IPS DF 6.9 (cell line): ENCODE measurements at regions not wholly inside any gene's neighbourhood (a gene's known extent, or its start where the extent isn't known, plus 50 kb on each side); places are given as distances from the start of the nearest gene placed in this dataset.

Experiments used
- DNase-seq: peaks from one replicate; pipeline ENCODE4 v3.0.0-alpha.2; 2013; ENCODE audit warnings: low read depth, low spot score
- H3K27ac ChIP-seq: one replicate; pipeline ENCODE4 v1.5.1; 2013; ENCODE audit warnings: low read length, control low read depth
- H3K27me3 ChIP-seq: 2 replicates; pipeline ENCODE4 v1.6.1; 2013; ENCODE audit warnings: mild to moderate bottlenecking, low read length; ENCODE audit not compliant: control insufficient read depth, insufficient read depth
- H3K36me3 ChIP-seq: 2 replicates; pipeline ENCODE4 v1.6.1; 2013; ENCODE audit warnings: low read length; ENCODE audit not compliant: control insufficient read depth, insufficient read depth
- H3K4me1 ChIP-seq: 2 replicates; pipeline ENCODE4 v1.6.1; 2013; ENCODE audit warnings: low read length; ENCODE audit not compliant: control insufficient read depth, insufficient read depth
- H3K4me3 ChIP-seq: 2 replicates; pipeline ENCODE4 v1.5.1; 2013; ENCODE audit warnings: mild to moderate bottlenecking, low read length
- H3K9me3 ChIP-seq: 2 replicates; pipeline ENCODE4 v1.6.1; 2013; ENCODE audit warnings: low read length, inconsistent platforms; ENCODE audit not compliant: control insufficient read depth, insufficient read depth
- WGBS: extraction: QIAGEN DNeasy Blood & Tissue Kit; methylation state at CpG from one replicate; pipeline ENCODE4 v1.1.7; 2013; ENCODE audit warnings: mixed read lengths, missing lambda C conversion rate; ENCODE audit not compliant: insufficient read length, insufficient coverage; 5-methylcytosine and 5-hydroxymethylcytosine counted together

- Histone ChIP-seq H3K4me3 (no peak overlapping the region), H3K4me1 (no peaks in the 10 kb centered on the region), H3K9me3 (no peaks in the 10 kb centered on the region), H3K36me3 (no peaks in the 10 kb centered on the region), H3K27me3 (no peaks in the 10 kb centered on the region), H3K27ac (no peak overlapping the region)
- no CpG with 5 or more reads among the region's 12 CpGs for WGBS
- no peak for DNase-seq
These were observed 215.2 kb upstream of the GK2 start for GRCh38 chr4:79623021-79623870.

- H3K27ac ChIP-seq = no peak overlapping the region
- H3K36me3 ChIP-seq = no peaks in the 10 kb centered on the region
- no CpG with 5 or more reads among the region's 1 CpG for WGBS
- no peaks in the 10 kb centered on the region for H3K4me1 ChIP-seq
- H3K9me3 ChIP-seq = no peaks in the 10 kb centered on the region
- H3K4me3 ChIP-seq = no peak overlapping the region
- H3K27me3 ChIP-seq = no peaks in the 10 kb centered on the region
- no peak for DNase-seq
These were observed 213.0 kb upstream of the GK2 start for GRCh38 chr4:79621061-79621460.

GRCh38 chr4:79620617-79621016, 212.6 kb upstream of the GK2 start:
- no peaks in the 10 kb centered on the region for H3K9me3 ChIP-seq
- DNase-seq = no peak
- H3K4me1 ChIP-seq = no peaks in the 10 kb centered on the region
- no peak overlapping the region for H3K4me3 ChIP-seq
- no peaks in the 10 kb centered on the region for H3K36me3 ChIP-seq
- H3K27me3 ChIP-seq = no peaks in the 10 kb centered on the region
- no peak overlapping the region for H3K27ac ChIP-seq

- Histone ChIP-seq H3K27me3 (no peaks in the 10 kb centered on the region), H3K4me1 (no peaks in the 10 kb centered on the region), H3K27ac (no peak overlapping the region), H3K9me3 (no peaks in the 10 kb centered on the region), H3K36me3 (no peaks in the 10 kb centered on the region), H3K4me3 (no peak overlapping the region)
- WGBS = no CpG with 5 or more reads among the region's 3 CpGs
- DNase-seq = no peak
These were observed 205.4 kb upstream of the GK2 start for GRCh38 chr4:79613269-79613935.

GRCh38 chr4:79611026-79611425, 203.0 kb upstream of the GK2 start:
- 100% methylated on average over 2 of the region's 5 CpGs for WGBS
- Histone ChIP-seq H3K27ac (no peak overlapping the region), H3K36me3 (no peaks in the 10 kb centered on the region), H3K9me3 (no peaks in the 10 kb centered on the region), H3K4me3 (no peak overlapping the region), H3K4me1 (no peaks in the 10 kb centered on the region), H3K27me3 (no peaks in the 10 kb centered on the region)
- DNase-seq = no peak

GRCh38 chr4:79609817-79610216, 201.8 kb upstream of the GK2 start:
- H3K27ac ChIP-seq = no peak overlapping the region
- H3K4me3 ChIP-seq = no peak overlapping the region
- no peaks in the 10 kb centered on the region for H3K4me1 ChIP-seq
- H3K36me3 ChIP-seq = no peaks in the 10 kb centered on the region
- no peaks in the 10 kb centered on the region for H3K27me3 ChIP-seq
- DNase-seq = no peak
- no CpG with 5 or more reads among the region's 2 CpGs for WGBS
- no peaks in the 10 kb centered on the region for H3K9me3 ChIP-seq

- Histone ChIP-seq H3K27ac (no peak overlapping the region), H3K27me3 (no peaks in the 10 kb centered on the region), H3K9me3 (no peaks in the 10 kb centered on the region), H3K4me1 (no peaks in the 10 kb centered on the region), H3K4me3 (no peak overlapping the region), H3K36me3 (no peaks in the 10 kb centered on the region)
- no peak for DNase-seq
- no CpG with 5 or more reads among the region's 1 CpG for WGBS
These were observed 200.0 kb upstream of the GK2 start for GRCh38 chr4:79607979-79608378.

- Histone ChIP-seq H3K4me1 (no peaks in the 10 kb centered on the region), H3K27me3 (no peaks in the 10 kb centered on the region), H3K36me3 (no peaks in the 10 kb centered on the region), H3K27ac (no peak overlapping the region), H3K4me3 (no peak overlapping the region), H3K9me3 (no peaks in the 10 kb centered on the region)
- no peak for DNase-seq
These were observed 196.1 kb upstream of the GK2 start for GRCh38 chr4:79604152-79604551.

GRCh38 chr4:79603681-79604080, 195.7 kb upstream of the GK2 start:
- no peaks in the 10 kb centered on the region for H3K9me3 ChIP-seq
- no peak overlapping the region for H3K27ac ChIP-seq
- no peak for DNase-seq
- H3K4me3 ChIP-seq = no peak overlapping the region
- no peaks in the 10 kb centered on the region for H3K27me3 ChIP-seq
- no peaks in the 10 kb centered on the region for H3K4me1 ChIP-seq
- H3K36me3 ChIP-seq = no peaks in the 10 kb centered on the region
- WGBS = no CpG with 5 or more reads among the region's 5 CpGs

GRCh38 chr4:79599691-79600090, 191.7 kb upstream of the GK2 start:
- Histone ChIP-seq H3K9me3 (no peaks in the 10 kb centered on the region), H3K36me3 (no peaks in the 10 kb centered on the region), H3K4me1 (no peaks in the 10 kb centered on the region), H3K4me3 (no peak overlapping the region), H3K27ac (no peak overlapping the region), H3K27me3 (no peaks in the 10 kb centered on the region)
- DNase-seq = no peak
- no CpG with 5 or more reads among the region's 1 CpG for WGBS

- WGBS = no CpG with 5 or more reads among the region's 4 CpGs
- DNase-seq = no peak
- Histone ChIP-seq H3K36me3 (no peaks in the 10 kb centered on the region), H3K9me3 (no peaks in the 10 kb centered on the region), H3K27ac (no peak overlapping the region), H3K4me3 (no peak overlapping the region), H3K27me3 (no peaks in the 10 kb centered on the region), H3K4me1 (no peaks in the 10 kb centered on the region)
These were observed 190.8 kb upstream of the GK2 start for GRCh38 chr4:79598801-79599200.
